Fibroblast of lung (primary cell): ENCODE measurements at regions not wholly inside any gene's neighbourhood (a gene's known extent, or its start where the extent isn't known, plus 50 kb on each side); places are given as distances from the start of the nearest gene placed in this dataset.

Experiments
- EZH2 ChIP-seq: IDR thresholded peaks from 2 replicates; pipeline ENCODE4 v1.5.1; 2012; ENCODE audit warnings: low read length, control low read depth, mild to moderate bottlenecking; ENCODE audit errors: missing control alignments
- TF ChIP-seq, protein P1 (sequence below), 2 donors: IDR thresholded peaks in 1 of 2; conservative IDR thresholded peaks in 1 of 2; 1 replicate in 1 of 2; 2 replicates in 1 of 2; pipeline ENCODE4 v1.5.1; 2011 to 2012; ENCODE audit warnings: low read length in 2 of 2, control low read depth in 1 of 2, inconsistent platforms in 1 of 2, low read depth in 1 of 2, mild to moderate bottlenecking in 1 of 2

DNA sequence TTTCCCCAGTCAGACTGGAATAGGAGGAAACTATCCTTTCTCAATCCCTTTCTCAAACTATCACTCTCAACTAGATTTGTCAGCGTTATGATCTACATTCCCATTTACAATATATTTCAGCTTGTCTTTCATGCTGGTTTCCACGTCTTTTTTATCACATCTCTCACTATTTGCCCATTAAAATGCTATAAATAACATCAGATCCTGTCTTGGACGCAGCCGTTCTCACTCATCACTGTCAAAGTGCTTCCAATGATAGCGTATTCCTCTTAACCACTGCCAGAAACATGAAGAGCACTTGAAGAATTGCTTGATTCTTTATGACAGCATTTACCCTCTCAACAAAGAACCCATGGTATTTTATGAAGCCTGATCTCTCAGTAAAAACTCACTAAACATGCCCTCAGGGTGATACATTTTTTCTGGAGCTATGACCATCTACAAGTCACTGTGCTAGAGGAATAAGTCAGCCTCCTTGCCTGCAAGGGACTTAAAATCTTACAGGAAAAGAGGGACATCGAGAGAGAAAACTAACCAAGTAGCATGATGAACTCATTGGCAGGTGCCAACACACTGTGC lies 205.6 kb upstream of the PFKP start:
- TF ChIP-seq, protein P1, sequence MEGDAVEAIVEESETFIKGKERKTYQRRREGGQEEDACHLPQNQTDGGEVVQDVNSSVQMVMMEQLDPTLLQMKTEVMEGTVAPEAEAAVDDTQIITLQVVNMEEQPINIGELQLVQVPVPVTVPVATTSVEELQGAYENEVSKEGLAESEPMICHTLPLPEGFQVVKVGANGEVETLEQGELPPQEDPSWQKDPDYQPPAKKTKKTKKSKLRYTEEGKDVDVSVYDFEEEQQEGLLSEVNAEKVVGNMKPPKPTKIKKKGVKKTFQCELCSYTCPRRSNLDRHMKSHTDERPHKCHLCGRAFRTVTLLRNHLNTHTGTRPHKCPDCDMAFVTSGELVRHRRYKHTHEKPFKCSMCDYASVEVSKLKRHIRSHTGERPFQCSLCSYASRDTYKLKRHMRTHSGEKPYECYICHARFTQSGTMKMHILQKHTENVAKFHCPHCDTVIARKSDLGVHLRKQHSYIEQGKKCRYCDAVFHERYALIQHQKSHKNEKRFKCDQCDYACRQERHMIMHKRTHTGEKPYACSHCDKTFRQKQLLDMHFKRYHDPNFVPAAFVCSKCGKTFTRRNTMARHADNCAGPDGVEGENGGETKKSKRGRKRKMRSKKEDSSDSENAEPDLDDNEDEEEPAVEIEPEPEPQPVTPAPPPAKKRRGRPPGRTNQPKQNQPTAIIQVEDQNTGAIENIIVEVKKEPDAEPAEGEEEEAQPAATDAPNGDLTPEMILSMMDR (conservative IDR thresholded peaks at IDR 0.05 in 1 of 2, IDR thresholded peaks at IDR 0.05 in 1 of 2; ENCODE audit: low read depth in 1 of 2, low read length in 2 of 2): no peak
- TF ChIP-seq EZH2: no peak
